CD4-positive, alpha-beta memory T cell (primary cell): ENCODE measurements at regions not wholly inside any gene's neighbourhood (a gene's known extent, or its start where the extent isn't known, plus 50 kb on each side); places are given as distances from the start of the nearest gene placed in this dataset.

Experiments
- CTCF ChIA-PET: fragments of 350-600 bp; sonication (Branson Sonifier 250); formaldehyde crosslinking; loops from one replicate; lab custom pipeline; 2021; ENCODE audit warnings: inconsistent platforms; ENCODE audit not compliant: partially characterized antibody; lab: Charles Lee
- POLR2A ChIA-PET: fragments of 350-600 bp; sonication (Branson Sonifier 250); formaldehyde crosslinking; loops from one replicate; lab custom pipeline; 2021; ENCODE audit not compliant: partially characterized antibody; lab: Charles Lee
- DNase-seq, 5 donors: peaks; one replicate each; pipeline versions ENCODE4 v3.0.0 to v3.0.0-alpha.2; 2020 to 2022; ENCODE audit warnings: mixed read lengths in 1 of 5
- H3K27ac ChIP-seq: one replicate; pipeline ENCODE4 v1.7.0; 2013; ENCODE audit warnings: low read depth, low read length
- H3K27me3 ChIP-seq: 2 replicates; pipeline ENCODE4 v1.7.0; 2013; ENCODE audit warnings: mild to moderate bottlenecking, low read length, moderate library complexity; ENCODE audit not compliant: insufficient read depth
- H3K36me3 ChIP-seq: 2 replicates; pipeline ENCODE4 v1.7.0; 2013; ENCODE audit warnings: mild to moderate bottlenecking, low read length, moderate library complexity; ENCODE audit not compliant: insufficient read depth
- H3K4me1 ChIP-seq: 2 replicates; pipeline ENCODE4 v1.7.0; 2013; ENCODE audit warnings: mild to moderate bottlenecking, low read length, moderate library complexity; ENCODE audit not compliant: insufficient read depth
- H3K4me3 ChIP-seq, 2 donors: one replicate each; pipeline ENCODE4 v1.7.0; 2013; ENCODE audit warnings: low read length in 2 of 2, mild to moderate bottlenecking in 1 of 2
- H3K9me3 ChIP-seq, 2 donors: one replicate each; pipeline ENCODE4 v1.7.0; 2013; ENCODE audit warnings: low read length in 2 of 2, control low read depth in 1 of 2; ENCODE audit not compliant: control insufficient read depth in 1 of 2
- H3K27ac Mint-ChIP-seq, 7 donors: one replicate each; pipeline ENCODE4 v1.8.0; 2020 to 2021; ENCODE audit warnings: mixed read lengths in 7 of 7, mild to moderate bottlenecking in 6 of 7, inconsistent platforms in 3 of 7, moderate library complexity in 3 of 7
- H3K27me3 Mint-ChIP-seq, 2 donors: one replicate each; pipeline ENCODE4 v1.8.0; 2020 to 2021; ENCODE audit warnings: mixed read lengths in 2 of 2
- H3K36me3 Mint-ChIP-seq, 2 donors: one replicate each; pipeline ENCODE4 v1.8.0; 2020 to 2021; ENCODE audit warnings: mixed read lengths in 2 of 2, inconsistent platforms in 1 of 2, mild to moderate bottlenecking in 1 of 2
- H3K4me1 Mint-ChIP-seq, 4 donors: one replicate each; pipeline ENCODE4 v1.8.0; 2020 to 2021; ENCODE audit warnings: mixed read lengths in 4 of 4, mild to moderate bottlenecking in 1 of 4
- H3K4me3 Mint-ChIP-seq, 8 donors: one replicate each; pipeline ENCODE4 v1.8.0; 2020 to 2021; ENCODE audit warnings: mixed read lengths in 8 of 8, mild to moderate bottlenecking in 7 of 8, moderate library complexity in 6 of 8, inconsistent platforms in 3 of 8
- H3K9me3 Mint-ChIP-seq, 8 donors: one replicate each; pipeline ENCODE4 v1.8.0; 2020 to 2021; ENCODE audit warnings: mixed read lengths in 8 of 8, mild to moderate bottlenecking in 5 of 8, inconsistent platforms in 3 of 8, moderate library complexity in 1 of 8
- intact Hi-C: fragments of 100-400 bp; cut with micrococcal nuclease; formaldehyde crosslinking; loops from one replicate; pipeline ENCODE4 v1.15.1; 2023

- peaks cover 0 to 6% of the 10 kb centered on the region in 2 donors for H3K36me3 Mint-ChIP-seq
- H3K4me3 Mint-ChIP-seq = no peak overlapping the region
- POLR2A ChIA-PET = no interaction called here
- no peak overlapping the region for H3K27ac Mint-ChIP-seq
- no peaks in the 10 kb centered on the region for H3K27me3 Mint-ChIP-seq
- no peaks in the 10 kb centered on the region for H3K4me1 ChIP-seq
- H3K36me3 ChIP-seq = no peaks in the 10 kb centered on the region
- intact Hi-C loops = no loop called here
- DNase-seq = no peak
- H3K4me3 ChIP-seq = no peak overlapping the region
- peaks cover 2 to 21% (median 12%) of the 10 kb centered on the region in 8 donors for H3K9me3 Mint-ChIP-seq
- H3K4me1 Mint-ChIP-seq = no peaks in the 10 kb centered on the region
- no peaks in the 10 kb centered on the region for H3K27me3 ChIP-seq
- H3K27ac ChIP-seq = no peak overlapping the region
- no peaks in the 10 kb centered on the region for H3K9me3 ChIP-seq
- CTCF ChIA-PET = no interaction called here
Observed at GRCh38 chr7:85730012-85730411, 543.2 kb upstream of the SEMA3D start.

GRCh38 chr7:85725026-85725425, 538.2 kb upstream of the SEMA3D start:
- no peak overlapping the region for H3K27ac ChIP-seq
- H3K36me3 ChIP-seq = no peaks in the 10 kb centered on the region
- no peaks in the 10 kb centered on the region for H3K27me3 ChIP-seq
- no peak overlapping the region for H3K27ac Mint-ChIP-seq
- H3K9me3 ChIP-seq = no peaks in the 10 kb centered on the region
- no peak overlapping the region for H3K4me3 Mint-ChIP-seq
- CTCF ChIA-PET = no interaction called here
- no peak for DNase-seq
- no peak overlapping the region for H3K4me3 ChIP-seq
- H3K4me1 Mint-ChIP-seq = no peaks in the 10 kb centered on the region
- intact Hi-C loops = no loop called here
- no peaks in the 10 kb centered on the region for H3K27me3 Mint-ChIP-seq
- H3K4me1 ChIP-seq = no peaks in the 10 kb centered on the region
- H3K36me3 Mint-ChIP-seq = no peaks in the 10 kb centered on the region
- H3K9me3 Mint-ChIP-seq = peaks cover 0 to 7% (median 3%) of the 10 kb centered on the region in 8 donors
- POLR2A ChIA-PET = no interaction called here

GRCh38 chr7:85719981-85720953, 533.4 kb upstream of the SEMA3D start:
- DNase-seq = no peak
- Histone ChIP-seq H3K36me3 (no peaks in the 10 kb centered on the region), H3K4me1 (no peaks in the 10 kb centered on the region), H3K27ac (no peak overlapping the region), H3K9me3 (no peaks in the 10 kb centered on the region), H3K27me3 (no peaks in the 10 kb centered on the region), H3K4me3 (no peak overlapping the region)
- Mint-ChIP-seq H3K27ac (no peak overlapping the region), H3K9me3 (peaks cover 0 to 4% (median 0%) of the 10 kb centered on the region in 8 donors), H3K4me3 (no peak overlapping the region), H3K27me3 (no peaks in the 10 kb centered on the region), H3K36me3 (no peaks in the 10 kb centered on the region), H3K4me1 (no peaks in the 10 kb centered on the region)
- POLR2A ChIA-PET = no interaction called here
- CTCF ChIA-PET = no interaction called here
- intact Hi-C loops = no loop called here

- no peak overlapping the region for H3K4me3 Mint-ChIP-seq
- intact Hi-C loops = no loop called here
- no peak overlapping the region for H3K27ac Mint-ChIP-seq
- DNase-seq = no peak
- ChIA-PET POLR2A (no interaction called here), CTCF (no interaction called here)
- Histone ChIP-seq H3K4me1 (no peaks in the 10 kb centered on the region), H3K27ac (no peak overlapping the region), H3K36me3 (no peaks in the 10 kb centered on the region), H3K4me3 (no peak overlapping the region), H3K9me3 (no peaks in the 10 kb centered on the region), H3K27me3 (no peaks in the 10 kb centered on the region)
- H3K27me3 Mint-ChIP-seq = no peaks in the 10 kb centered on the region
- H3K9me3 Mint-ChIP-seq = peaks cover 0 to 4% (median 1%) of the 10 kb centered on the region in 8 donors
- H3K4me1 Mint-ChIP-seq = no peaks in the 10 kb centered on the region
- H3K36me3 Mint-ChIP-seq = no peaks in the 10 kb centered on the region
Observed at GRCh38 chr7:85716353-85716752, 529.5 kb upstream of the SEMA3D start.

GRCh38 chr7:85714951-85715350, 528.1 kb upstream of the SEMA3D start:
- no peaks in the 10 kb centered on the region for H3K9me3 ChIP-seq
- intact Hi-C loops = no loop called here
- no peaks in the 10 kb centered on the region for H3K4me1 ChIP-seq
- no peaks in the 10 kb centered on the region for H3K36me3 ChIP-seq
- H3K4me1 Mint-ChIP-seq = no peaks in the 10 kb centered on the region
- no peaks in the 10 kb centered on the region for H3K27me3 Mint-ChIP-seq
- H3K27me3 ChIP-seq = no peaks in the 10 kb centered on the region
- H3K4me3 ChIP-seq = no peak overlapping the region
- H3K4me3 Mint-ChIP-seq = no peak overlapping the region
- ChIA-PET POLR2A (no interaction called here), CTCF (no interaction called here)
- no peak overlapping the region for H3K27ac ChIP-seq
- H3K36me3 Mint-ChIP-seq = no peaks in the 10 kb centered on the region
- no peak overlapping the region for H3K27ac Mint-ChIP-seq
- H3K9me3 Mint-ChIP-seq = peaks cover 0 to 4% (median under 1%) of the 10 kb centered on the region in 8 donors
- DNase-seq = no peak

- intact Hi-C loops = no loop called here
- DNase-seq = no peak
- H3K4me1 Mint-ChIP-seq = no peaks in the 10 kb centered on the region
- ChIA-PET POLR2A (no interaction called here), CTCF (no interaction called here)
- no peaks in the 10 kb centered on the region for H3K27me3 Mint-ChIP-seq
- Histone ChIP-seq H3K27me3 (no peaks in the 10 kb centered on the region), H3K4me1 (no peaks in the 10 kb centered on the region), H3K27ac (no peak overlapping the region), H3K36me3 (no peaks in the 10 kb centered on the region), H3K9me3 (no peaks in the 10 kb centered on the region), H3K4me3 (no peak overlapping the region)
- no peak overlapping the region for H3K4me3 Mint-ChIP-seq
- no peak overlapping the region for H3K27ac Mint-ChIP-seq
- no peaks in the 10 kb centered on the region for H3K36me3 Mint-ChIP-seq
- H3K9me3 Mint-ChIP-seq = peaks cover 0 to 4% (median under 1%) of the 10 kb centered on the region in 8 donors
Observed at GRCh38 chr7:85714043-85714578, 527.3 kb upstream of the SEMA3D start.

- Histone ChIP-seq H3K9me3 (no peaks in the 10 kb centered on the region), H3K36me3 (no peaks in the 10 kb centered on the region), H3K4me1 (no peaks in the 10 kb centered on the region), H3K27me3 (no peaks in the 10 kb centered on the region), H3K27ac (no peak overlapping the region), H3K4me3 (no peak overlapping the region)
- ChIA-PET POLR2A (no interaction called here), CTCF (no interaction called here)
- no peaks in the 10 kb centered on the region for H3K4me1 Mint-ChIP-seq
- peaks cover 0 to 7% (median 0%) of the 10 kb centered on the region in 8 donors for H3K9me3 Mint-ChIP-seq
- intact Hi-C loops = no loop called here
- H3K27me3 Mint-ChIP-seq = no peaks in the 10 kb centered on the region
- H3K36me3 Mint-ChIP-seq = no peaks in the 10 kb centered on the region
- no peak overlapping the region for H3K27ac Mint-ChIP-seq
- H3K4me3 Mint-ChIP-seq = no peak overlapping the region
- no peak for DNase-seq
Observed at GRCh38 chr7:85713171-85713570, 526.3 kb upstream of the SEMA3D start.
